Esophagus muscularis mucosa (tissue), 4 donors: ENCODE measurements at regions not wholly inside any gene's neighbourhood (a gene's known extent, or its start where the extent isn't known, plus 50 kb on each side); places are given as distances from the start of the nearest gene placed in this dataset.

ENCODE experiments used
- DNase-seq: peaks from one replicate; pipeline ENCODE4 v3.0.0-alpha.2; 2017; ENCODE audit errors: extremely low spot score
- H3K27ac ChIP-seq, 4 donors: fragments of 200-600 bp; sonication (generic); replicated peaks in 1 of 4; 1 replicate in 3 of 4; 2 replicates in 1 of 4; pipeline ENCODE4 v1.5.1; 2016 to 2019; ENCODE audit warnings: mild to moderate bottlenecking in 1 of 4
- H3K27me3 ChIP-seq, 4 donors: fragments of 200-600 bp; sonication (generic); one replicate each; pipeline versions ENCODE4 v1.5.1 to v1.6.0; 2016 to 2019
- H3K36me3 ChIP-seq, 4 donors: fragments of 200-600 bp; sonication (generic); one replicate each; pipeline ENCODE4 v1.5.1; 2016 to 2019
- H3K4me1 ChIP-seq, 4 donors: fragments of 200-600 bp; sonication (generic); one replicate each; pipeline ENCODE4 v1.5.1; 2016 to 2019
- H3K4me3 ChIP-seq, 4 donors: fragments of 200-600 bp; sonication (generic); 1 replicate in 2 of 4; 2 replicates in 2 of 4; pipeline ENCODE4 v1.5.1; 2016 to 2019; ENCODE audit warnings: mild to moderate bottlenecking in 4 of 4, moderate library complexity in 1 of 4
- H3K9me3 ChIP-seq, 4 donors: fragments of 200-600 bp; sonication (generic); 1 replicate in 3 of 4; 2 replicates in 1 of 4; pipeline ENCODE4 v1.5.1; 2016 to 2019
- EP300 ChIP-seq: sonication (generic); formaldehyde crosslinking; IDR thresholded peaks from one replicate; pipeline ENCODE4 v1.6.1; 2017; ENCODE audit warnings: antibody characterized with exemption
- POLR2A ChIP-seq: fragments of 450-650 bp; IDR thresholded peaks from one replicate; pipeline ENCODE4 v1.6.1; 2017; ENCODE audit warnings: antibody characterized with exemption, moderate library complexity, mild to moderate bottlenecking, low read depth
- POLR2AphosphoS5 ChIP-seq, 2 donors: sonication (generic); formaldehyde crosslinking; IDR thresholded peaks; one replicate each; pipeline ENCODE4 v1.6.1; 2017; ENCODE audit warnings: antibody characterized with exemption in 2 of 2
- WGBS: methylation state at CpG from one replicate; pipeline ENCODE4 v1.1.5; 2018; 5-methylcytosine and 5-hydroxymethylcytosine counted together
- intact Hi-C: fragments of 100-400 bp; cut with DNase I; formaldehyde crosslinking; loops from one replicate; pipeline ENCODE4 v1.15.1; 2023
- TF ChIP-seq, protein P1 (sequence below), 3 experiments: fragments of 200-600 bp in 2 of 3; fragments of 450-650 bp in 1 of 3; sonication (generic) in 2 of 3; IDR thresholded peaks; one replicate each; pipeline ENCODE4 v1.5.1; 2017 to 2019; ENCODE audit warnings: antibody characterized with exemption in 3 of 3, mild to moderate bottlenecking in 2 of 3, moderate library complexity in 1 of 3

DNA sequence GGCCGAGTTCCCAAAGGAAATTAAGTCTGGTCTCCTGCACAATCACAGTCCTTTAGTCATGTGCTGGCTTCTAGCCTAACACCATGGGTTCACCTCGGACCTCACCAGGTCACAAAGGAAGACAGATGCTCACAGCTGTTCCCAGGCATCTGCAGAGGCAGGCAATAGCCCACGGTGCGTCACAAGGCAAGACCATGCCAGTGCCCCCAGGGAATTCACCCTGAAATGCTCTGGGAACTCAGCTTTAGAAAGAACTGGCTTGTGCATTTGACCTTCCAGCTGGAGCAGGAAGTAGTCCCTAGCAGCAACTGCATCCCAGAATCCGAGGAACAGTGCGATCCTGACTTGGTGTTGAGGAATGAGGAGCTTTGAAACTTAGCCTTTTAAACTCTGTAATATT lies 96.8 kb upstream of the WASF3 start:
- Histone ChIP-seq H3K9me3 (no peaks in the 10 kb centered on the region), H3K4me3 (no peak overlapping the region), H3K27ac (peak overlapping the region in 2 of 4 donors; percentile 47 to 65), H3K36me3 (no peaks in the 10 kb centered on the region), H3K27me3 (no peaks in the 10 kb centered on the region), H3K4me1 (peaks cover 0 to 11% (median 3%) of the 10 kb centered on the region in 4 donors)
- no peak for DNase-seq
- WGBS = 68% methylated on average over 6 of the region's 6 CpGs
- intact Hi-C loops = no loop called here
- TF ChIP-seq, protein P1, sequence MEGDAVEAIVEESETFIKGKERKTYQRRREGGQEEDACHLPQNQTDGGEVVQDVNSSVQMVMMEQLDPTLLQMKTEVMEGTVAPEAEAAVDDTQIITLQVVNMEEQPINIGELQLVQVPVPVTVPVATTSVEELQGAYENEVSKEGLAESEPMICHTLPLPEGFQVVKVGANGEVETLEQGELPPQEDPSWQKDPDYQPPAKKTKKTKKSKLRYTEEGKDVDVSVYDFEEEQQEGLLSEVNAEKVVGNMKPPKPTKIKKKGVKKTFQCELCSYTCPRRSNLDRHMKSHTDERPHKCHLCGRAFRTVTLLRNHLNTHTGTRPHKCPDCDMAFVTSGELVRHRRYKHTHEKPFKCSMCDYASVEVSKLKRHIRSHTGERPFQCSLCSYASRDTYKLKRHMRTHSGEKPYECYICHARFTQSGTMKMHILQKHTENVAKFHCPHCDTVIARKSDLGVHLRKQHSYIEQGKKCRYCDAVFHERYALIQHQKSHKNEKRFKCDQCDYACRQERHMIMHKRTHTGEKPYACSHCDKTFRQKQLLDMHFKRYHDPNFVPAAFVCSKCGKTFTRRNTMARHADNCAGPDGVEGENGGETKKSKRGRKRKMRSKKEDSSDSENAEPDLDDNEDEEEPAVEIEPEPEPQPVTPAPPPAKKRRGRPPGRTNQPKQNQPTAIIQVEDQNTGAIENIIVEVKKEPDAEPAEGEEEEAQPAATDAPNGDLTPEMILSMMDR (IDR thresholded peaks at IDR 0.05) = no peak
- TF ChIP-seq POLR2AphosphoS5 (IDR thresholded peaks at IDR 0.05) = peak; percentile 58 to 72
- TF ChIP-seq EP300 = no peak
- no peak for TF ChIP-seq POLR2A

DNA sequence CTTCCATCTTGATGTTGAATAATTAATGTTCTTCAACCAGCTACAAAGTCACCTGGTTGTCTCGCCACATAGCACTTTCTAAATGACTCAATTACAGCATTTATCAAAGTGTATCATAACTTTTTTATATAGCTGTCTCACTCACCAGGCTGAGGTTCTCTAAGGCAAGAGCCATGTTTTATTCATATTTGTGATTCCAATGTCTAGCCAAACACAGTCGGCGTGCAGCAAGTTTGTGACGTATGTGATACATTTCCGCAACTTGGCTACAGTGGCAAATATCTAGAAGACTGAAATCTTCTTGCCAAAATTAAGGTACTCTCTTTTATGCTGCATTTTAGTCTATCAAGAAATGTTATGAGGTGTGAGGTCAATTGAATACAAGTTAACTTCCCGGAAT lies 94.2 kb upstream of the WASF3 start:
- intact Hi-C loops = no loop called here
- over 99% methylated on average over 6 of the region's 6 CpGs for WGBS
- peak; percentile 55 for DNase-seq
- no peak overlapping the region for H3K27ac ChIP-seq
- H3K9me3 ChIP-seq = no peaks in the 10 kb centered on the region
- H3K27me3 ChIP-seq = no peaks in the 10 kb centered on the region
- H3K36me3 ChIP-seq = no peaks in the 10 kb centered on the region
- no peak overlapping the region for H3K4me3 ChIP-seq
- TF ChIP-seq, protein P1 (IDR thresholded peaks at IDR 0.05) = no peak
- TF ChIP-seq POLR2A (no peak), EP300 (no peak), POLR2AphosphoS5 (IDR thresholded peaks at IDR 0.05) (no peak)
- peaks cover 0 to 11% (median 4%) of the 10 kb centered on the region in 4 donors for H3K4me1 ChIP-seq

DNA sequence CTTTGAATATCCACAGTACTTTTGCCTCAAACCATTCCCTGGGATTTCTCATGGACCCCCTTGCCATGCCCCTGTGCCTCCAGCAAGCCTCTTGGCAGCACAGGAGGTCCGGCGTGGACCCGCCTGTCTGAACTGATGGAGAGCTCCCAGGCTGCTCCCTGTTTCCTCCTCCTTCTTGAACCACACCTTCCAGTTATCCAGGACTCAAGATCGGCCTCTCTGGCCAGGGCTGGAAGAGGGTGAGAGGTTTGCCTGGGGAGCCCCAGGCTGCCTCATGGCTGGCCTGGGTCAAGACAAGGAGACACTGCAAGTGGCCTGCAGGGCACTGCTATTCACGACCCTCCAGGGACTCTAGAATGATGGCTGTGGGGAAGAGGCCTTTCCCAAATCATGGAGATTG lies 93.6 kb upstream of the WASF3 start:
- DNase-seq = peak; percentile 89
- no peaks in the 10 kb centered on the region for H3K27me3 ChIP-seq
- intact Hi-C loops = no loop called here
- TF ChIP-seq, protein P1 (IDR thresholded peaks at IDR 0.05) = no peak
- no peak for TF ChIP-seq POLR2A
- TF ChIP-seq EP300 = no peak
- TF ChIP-seq POLR2AphosphoS5 (IDR thresholded peaks at IDR 0.05) = no peak
- no peaks in the 10 kb centered on the region for H3K9me3 ChIP-seq
- WGBS = 71% methylated on average over 5 of the region's 5 CpGs
- peaks cover 0 to 11% (median 4%) of the 10 kb centered on the region in 4 donors for H3K4me1 ChIP-seq
- no peak overlapping the region for H3K4me3 ChIP-seq
- no peaks in the 10 kb centered on the region for H3K36me3 ChIP-seq
- H3K27ac ChIP-seq = no peak overlapping the region

DNA sequence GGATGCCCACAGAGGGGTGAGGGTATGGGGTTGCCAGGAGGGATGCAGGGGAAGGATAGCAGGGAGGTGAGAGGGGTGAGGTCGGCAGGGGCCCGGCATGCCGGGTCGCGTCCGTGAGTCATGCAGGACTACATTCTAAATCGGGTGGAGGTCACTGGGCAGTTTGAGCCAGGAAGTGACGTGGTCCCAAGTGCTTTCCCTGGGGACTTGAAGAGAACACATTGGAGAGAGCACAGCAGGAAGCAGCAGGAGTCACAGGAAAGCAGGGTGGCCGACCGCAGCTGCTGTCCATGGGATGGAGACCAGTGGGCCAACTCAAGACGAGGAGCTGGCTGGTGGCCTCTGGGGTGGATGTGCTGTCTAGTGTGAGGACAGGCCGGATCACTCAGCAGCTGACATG lies 92.0 kb upstream of the WASF3 start:
- H3K9me3 ChIP-seq = no peaks in the 10 kb centered on the region
- H3K36me3 ChIP-seq = no peaks in the 10 kb centered on the region
- intact Hi-C loops = no loop called here
- TF ChIP-seq POLR2A = no peak
- TF ChIP-seq, protein P1 (IDR thresholded peaks at IDR 0.05) = no peak
- no peak for TF ChIP-seq POLR2AphosphoS5 (IDR thresholded peaks at IDR 0.05)
- TF ChIP-seq EP300 = no peak
- H3K4me1 ChIP-seq = peaks cover 0 to 3% (median 0%) of the 10 kb centered on the region in 4 donors
- H3K27me3 ChIP-seq = no peaks in the 10 kb centered on the region
- peak; percentile 75 for DNase-seq
- WGBS = 82% methylated on average over 11 of the region's 12 CpGs
- H3K4me3 ChIP-seq = no peak overlapping the region
- peak overlapping the region in 1 of 4 donors; percentile 32 for H3K27ac ChIP-seq

- H3K4me3 ChIP-seq = no peak overlapping the region
- DNase-seq = no peak
- no peaks in the 10 kb centered on the region for H3K9me3 ChIP-seq
- H3K27ac ChIP-seq = no peak overlapping the region
- no peaks in the 10 kb centered on the region for H3K27me3 ChIP-seq
- H3K36me3 ChIP-seq = no peaks in the 10 kb centered on the region
- intact Hi-C loops = no loop called here
- TF ChIP-seq, protein P1 (IDR thresholded peaks at IDR 0.05) = no peak
- TF ChIP-seq POLR2A (no peak), POLR2AphosphoS5 (IDR thresholded peaks at IDR 0.05) (no peak), EP300 (no peak)
- peaks cover 0 to 3% (median 0%) of the 10 kb centered on the region in 4 donors for H3K4me1 ChIP-seq
These were observed 91.5 kb upstream of the WASF3 start for GRCh38 chr13:26465954-26466353.
